Natural killer cell treated with Interleukin-12 subunit alpha and Interleukin-12 subunit beta and Interleukin-15 and Interleukin-18, amount 100 ng/mL, for 72 hours (primary cell): ENCODE measurements at regions not wholly inside any gene's neighbourhood (a gene's known extent, or its start where the extent isn't known, plus 50 kb on each side); places are given as distances from the start of the nearest gene placed in this dataset.

ENCODE experiments used
- ATAC-seq, 2 donors: fragments of 150-1000 bp; cut with Tn5 transposase in 1 of 2; sonication (Bioruptor Pico), chemical (Tn5 transposase) in 1 of 2; 2 replicates each; pipeline ENCODE4 v1.10.0; 2021
- DNase-seq: peaks from one replicate; pipeline ENCODE4 v3.0.0; 2022; ENCODE audit warnings: low spot score
- H3K27ac Mint-ChIP-seq, 2 donors: 1 replicate in 1 of 2; 2 replicates in 1 of 2; pipeline ENCODE4 v1.8.0; 2022; ENCODE audit warnings: mixed read lengths in 2 of 2, mild to moderate bottlenecking in 1 of 2, moderate library complexity in 1 of 2
- H3K27me3 Mint-ChIP-seq, 2 donors: 1 replicate in 1 of 2; 2 replicates in 1 of 2; pipeline ENCODE4 v1.8.0; 2022; ENCODE audit warnings: mixed read lengths in 2 of 2
- H3K36me3 Mint-ChIP-seq: one replicate; pipeline ENCODE4 v1.8.0; 2022; ENCODE audit warnings: mixed read lengths
- H3K4me1 Mint-ChIP-seq, 2 donors: 1 replicate in 1 of 2; 2 replicates in 1 of 2; pipeline ENCODE4 v1.8.0; 2022; ENCODE audit warnings: low read depth in 2 of 2, mixed read lengths in 2 of 2, mild to moderate bottlenecking in 1 of 2
- H3K4me3 Mint-ChIP-seq: one replicate; pipeline ENCODE4 v1.8.0; 2022; ENCODE audit warnings: mixed read lengths
- H3K9me3 Mint-ChIP-seq: 2 replicates; pipeline ENCODE4 v1.8.0; 2022; ENCODE audit warnings: mixed read lengths

- Mint-ChIP-seq H3K4me1 (no peaks in the 10 kb centered on the region), H3K27me3 (peaks cover 18 to 30% of the 10 kb centered on the region in 2 donors), H3K9me3 (no peaks in the 10 kb centered on the region), H3K36me3 (no peaks in the 10 kb centered on the region), H3K4me3 (no peak overlapping the region), H3K27ac (no peak overlapping the region)
- DNase-seq (no peak), ATAC-seq (no peak)
Measured at GRCh38 chr15:39191871-39192291, 389.0 kb upstream of the THBS1 start.

DNA sequence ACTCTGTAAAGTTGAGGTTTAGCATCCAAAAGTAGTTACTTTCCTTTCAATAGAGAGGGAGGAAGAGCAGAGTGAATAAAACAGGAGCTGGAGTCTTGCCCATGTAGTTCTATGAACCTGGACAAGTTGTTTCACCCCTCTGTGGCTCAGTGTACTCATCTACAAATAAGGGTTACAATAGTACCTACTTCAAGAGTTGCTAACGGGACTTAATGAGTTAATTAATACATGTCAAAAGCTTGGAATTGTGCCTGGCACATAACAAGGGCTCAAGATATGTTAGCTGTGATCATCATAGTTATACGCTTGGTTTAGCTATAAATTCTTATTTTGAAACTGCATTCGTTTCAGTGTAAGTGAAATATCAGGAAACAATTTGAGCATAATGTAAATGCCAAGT, 388.5 kb upstream of the THBS1 start:
- Mint-ChIP-seq H3K4me3 (no peak overlapping the region), H3K4me1 (no peaks in the 10 kb centered on the region), H3K9me3 (no peaks in the 10 kb centered on the region), H3K27ac (no peak overlapping the region), H3K36me3 (no peaks in the 10 kb centered on the region), H3K27me3 (peaks cover 19 to 30% of the 10 kb centered on the region in 2 donors)
- DNase-seq: no peak
- ATAC-seq: no peak

DNA sequence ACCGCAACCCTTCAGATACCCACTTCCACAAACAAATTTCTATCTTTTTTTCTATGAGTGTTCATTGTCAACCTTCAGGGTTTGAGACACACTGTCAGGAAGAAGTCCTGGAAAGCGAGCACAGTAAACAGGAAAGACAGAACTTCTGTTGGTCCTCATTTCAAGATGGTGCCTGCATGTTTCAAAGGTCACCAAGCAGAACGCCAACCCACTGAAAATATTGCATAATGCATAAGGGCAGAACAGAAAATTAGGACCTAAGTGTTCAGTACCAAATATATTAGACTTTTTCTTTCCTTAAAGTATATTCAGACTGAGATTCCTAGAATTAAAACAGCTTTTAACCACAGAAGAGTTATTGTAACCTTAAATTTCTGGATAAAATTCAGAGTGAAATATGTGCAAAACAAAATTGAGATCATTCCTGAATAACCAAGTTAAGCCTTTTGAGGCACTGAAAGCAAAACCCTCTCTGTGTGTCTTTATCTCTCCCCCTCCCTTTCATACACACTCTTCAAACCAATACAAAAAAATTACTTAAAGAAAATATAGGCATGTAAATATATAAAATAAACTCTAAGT, 387.8 kb upstream of the THBS1 start:
- no peaks in the 10 kb centered on the region for H3K9me3 Mint-ChIP-seq
- ATAC-seq (no peak), DNase-seq (no peak)
- H3K36me3 Mint-ChIP-seq: no peaks in the 10 kb centered on the region
- no peaks in the 10 kb centered on the region for H3K4me1 Mint-ChIP-seq
- H3K4me3 Mint-ChIP-seq: no peak overlapping the region
- peaks cover 21 to 24% of the 10 kb centered on the region in 2 donors for H3K27me3 Mint-ChIP-seq
- no peak overlapping the region for H3K27ac Mint-ChIP-seq

GRCh38 chr15:39193611-39194010, 387.3 kb upstream of the THBS1 start:
- no peaks in the 10 kb centered on the region for H3K4me1 Mint-ChIP-seq
- ATAC-seq: no peak
- no peak for DNase-seq
- H3K36me3 Mint-ChIP-seq: no peaks in the 10 kb centered on the region
- no peak overlapping the region for H3K27ac Mint-ChIP-seq
- no peaks in the 10 kb centered on the region for H3K9me3 Mint-ChIP-seq
- no peak overlapping the region for H3K4me3 Mint-ChIP-seq
- H3K27me3 Mint-ChIP-seq: peaks cover 21% of the 10 kb centered on the region in 2 donors

- Mint-ChIP-seq H3K27ac (no peak overlapping the region), H3K27me3 (peaks cover 21% of the 10 kb centered on the region in 2 donors), H3K9me3 (no peaks in the 10 kb centered on the region), H3K4me1 (no peaks in the 10 kb centered on the region), H3K36me3 (no peaks in the 10 kb centered on the region), H3K4me3 (no peak overlapping the region)
- no peak for ATAC-seq
- no peak for DNase-seq
Measured at GRCh38 chr15:39194106-39194830, 386.6 kb upstream of the THBS1 start.

DNA sequence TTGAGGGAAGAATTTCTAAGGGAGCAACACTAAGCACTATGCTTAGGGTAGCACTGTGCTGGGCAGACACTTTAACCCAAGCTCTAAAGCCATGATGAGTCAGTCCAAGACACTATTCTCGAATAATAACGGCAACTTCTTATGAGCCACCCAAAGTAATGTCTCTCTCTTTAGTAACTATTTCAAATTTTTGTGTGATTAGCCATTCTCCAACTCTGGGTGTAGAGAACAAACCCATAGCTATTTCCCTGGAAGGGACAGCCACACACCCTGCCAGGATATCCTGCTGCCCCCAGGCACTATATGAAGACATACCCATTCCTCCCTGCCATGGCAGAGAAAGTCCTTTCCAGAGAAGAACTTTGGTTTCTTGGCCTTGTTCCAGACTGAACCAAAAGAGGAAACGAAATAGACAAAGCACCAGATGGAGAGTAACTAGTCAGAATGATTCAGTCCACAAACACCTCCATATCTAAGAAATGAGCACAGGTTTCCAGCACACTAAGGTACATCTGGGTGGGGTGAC, 384.9 kb upstream of the THBS1 start:
- Mint-ChIP-seq H3K4me1 (no peaks in the 10 kb centered on the region), H3K27me3 (peaks cover 16 to 23% of the 10 kb centered on the region in 2 donors), H3K4me3 (no peak overlapping the region), H3K27ac (no peak overlapping the region), H3K36me3 (no peaks in the 10 kb centered on the region), H3K9me3 (no peaks in the 10 kb centered on the region)
- ATAC-seq (no peak), DNase-seq (no peak)

DNA sequence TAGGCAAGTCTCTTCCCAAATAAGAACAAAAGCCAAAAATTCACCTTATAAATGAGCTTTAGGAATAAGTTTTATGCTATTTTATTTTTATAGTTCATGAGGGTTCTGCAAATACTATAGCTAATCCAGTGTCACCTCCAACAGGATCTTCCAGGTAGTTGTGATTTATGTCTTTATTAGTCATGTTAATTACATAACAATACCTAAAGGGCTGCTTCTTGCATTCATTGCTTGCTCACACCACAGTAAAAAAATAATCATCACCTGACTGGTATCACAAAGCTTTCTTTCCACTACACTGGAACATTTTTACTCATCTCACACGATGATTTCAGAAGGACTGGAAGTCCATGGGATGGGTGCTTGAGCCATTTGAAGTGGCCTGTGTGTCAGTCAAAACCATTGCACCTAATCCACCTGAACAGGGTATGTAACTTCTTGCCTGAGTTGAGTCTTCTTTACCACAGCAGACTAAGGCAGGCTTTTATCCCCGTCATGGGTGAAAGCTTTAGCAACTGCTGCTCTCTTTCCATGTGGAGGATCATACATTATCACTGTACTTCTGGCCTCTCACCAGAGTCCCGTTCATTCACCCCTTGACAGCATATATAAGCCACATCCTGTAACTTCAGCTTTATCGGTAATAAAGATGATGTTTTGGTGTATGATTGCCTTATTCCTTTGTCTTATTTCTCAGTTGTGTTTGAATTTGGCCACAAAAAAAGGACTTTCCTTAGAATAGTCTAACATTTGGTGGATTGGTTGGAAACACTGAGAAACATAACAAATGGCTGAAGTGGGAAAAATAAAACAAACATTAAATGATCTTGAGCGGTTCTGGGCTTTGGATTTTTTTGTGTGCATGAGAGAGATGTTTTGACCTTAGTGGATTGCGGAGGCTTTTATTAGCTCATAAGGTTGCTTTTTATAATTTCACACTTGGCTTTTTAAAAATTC, 382.6 kb upstream of the THBS1 start:
- Mint-ChIP-seq H3K27ac (no peak overlapping the region), H3K4me1 (no peaks in the 10 kb centered on the region)

GRCh38 chr15:39199076-39199475, 381.8 kb upstream of the THBS1 start:
- ATAC-seq (no peak), DNase-seq (no peak)
- Mint-ChIP-seq H3K9me3 (no peaks in the 10 kb centered on the region), H3K27me3 (peaks cover 18 to 28% of the 10 kb centered on the region in 2 donors), H3K27ac (no peak overlapping the region), H3K36me3 (no peaks in the 10 kb centered on the region), H3K4me1 (no peaks in the 10 kb centered on the region), H3K4me3 (no peak overlapping the region)

More for the DNA sequence above, 382.6 kb upstream of the THBS1 start:
- Mint-ChIP-seq H3K27me3 (peaks cover 18 to 30% of the 10 kb centered on the region in 2 donors), H3K4me3 (no peak overlapping the region), H3K36me3 (no peaks in the 10 kb centered on the region), H3K9me3 (no peaks in the 10 kb centered on the region)
- ATAC-seq (no peak), DNase-seq (no peak)

GRCh38 chr15:39200586-39200985, 380.3 kb upstream of the THBS1 start:
- Mint-ChIP-seq H3K4me3 (no peak overlapping the region), H3K9me3 (no peaks in the 10 kb centered on the region), H3K4me1 (no peaks in the 10 kb centered on the region), H3K27ac (no peak overlapping the region), H3K27me3 (peaks cover 14 to 36% of the 10 kb centered on the region in 2 donors), H3K36me3 (no peaks in the 10 kb centered on the region)
- ATAC-seq: no peak
- no peak for DNase-seq

DNA sequence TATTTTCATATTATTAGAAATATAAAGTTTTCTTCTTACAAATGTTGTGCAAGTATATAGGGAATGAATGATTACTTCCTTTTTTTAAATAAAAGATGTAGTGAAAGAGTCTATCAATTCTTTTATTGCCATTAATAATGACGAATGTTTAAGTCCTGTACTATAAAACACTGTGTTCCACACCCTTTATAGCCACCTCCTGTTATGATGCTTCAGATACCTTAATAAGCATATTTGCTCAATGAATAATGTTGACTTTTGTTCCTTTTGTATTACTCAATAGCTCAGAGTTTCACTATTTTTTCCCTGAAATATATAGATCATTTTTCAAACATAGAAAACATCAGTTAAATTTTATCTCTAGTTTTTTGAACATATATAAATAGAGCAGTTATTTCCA, 378.2 kb upstream of the THBS1 start:
- DNase-seq (no peak), ATAC-seq (no peak)
- Mint-ChIP-seq H3K9me3 (no peaks in the 10 kb centered on the region), H3K27ac (no peak overlapping the region), H3K4me3 (no peak overlapping the region), H3K36me3 (no peaks in the 10 kb centered on the region), H3K27me3 (peaks cover 9 to 35% of the 10 kb centered on the region in 2 donors), H3K4me1 (no peaks in the 10 kb centered on the region)

DNA sequence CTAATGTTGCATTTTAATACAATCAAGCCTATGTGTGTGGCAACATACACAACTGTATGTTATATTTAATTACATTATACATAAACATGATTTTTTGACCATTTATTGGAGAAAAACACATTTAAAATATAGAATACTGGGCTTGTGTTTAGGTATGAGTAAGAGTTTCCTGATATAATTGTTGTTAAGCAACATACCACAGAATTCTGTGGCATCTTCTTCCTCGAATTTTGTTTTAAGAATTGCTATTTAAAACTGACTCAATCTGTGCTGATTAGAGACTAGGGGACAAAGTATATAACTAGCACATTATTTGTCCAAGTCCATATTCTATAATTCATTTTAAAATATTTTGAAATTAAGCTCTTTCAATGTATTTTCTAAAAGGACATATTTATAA, 376.8 kb upstream of the THBS1 start:
- peaks cover 9 to 35% of the 10 kb centered on the region in 2 donors for H3K27me3 Mint-ChIP-seq
- no peaks in the 10 kb centered on the region for H3K9me3 Mint-ChIP-seq
- H3K4me1 Mint-ChIP-seq: no peaks in the 10 kb centered on the region
- no peak overlapping the region for H3K4me3 Mint-ChIP-seq
- H3K36me3 Mint-ChIP-seq: no peaks in the 10 kb centered on the region
- ATAC-seq: no peak
- DNase-seq: no peak
- H3K27ac Mint-ChIP-seq: no peak overlapping the region

- DNase-seq (no peak), ATAC-seq (no peak)
- no peaks in the 10 kb centered on the region for H3K4me1 Mint-ChIP-seq
- H3K36me3 Mint-ChIP-seq: no peaks in the 10 kb centered on the region
- peaks cover 9 to 28% of the 10 kb centered on the region in 2 donors for H3K27me3 Mint-ChIP-seq
- no peak overlapping the region for H3K27ac Mint-ChIP-seq
- no peak overlapping the region for H3K4me3 Mint-ChIP-seq
- H3K9me3 Mint-ChIP-seq: no peaks in the 10 kb centered on the region
Measured at GRCh38 chr15:39205081-39205480, 375.8 kb upstream of the THBS1 start.

GRCh38 chr15:39205506-39206371, 375.1 kb upstream of the THBS1 start:
- Mint-ChIP-seq H3K36me3 (no peaks in the 10 kb centered on the region), H3K27me3 (peaks cover 9 to 28% of the 10 kb centered on the region in 2 donors), H3K4me3 (no peak overlapping the region), H3K4me1 (no peaks in the 10 kb centered on the region), H3K9me3 (no peaks in the 10 kb centered on the region), H3K27ac (no peak overlapping the region)
- DNase-seq (no peak), ATAC-seq (no peak)
